Naive thymus-derived CD8-positive, alpha-beta T cell (primary cell): ENCODE measurements at regions not wholly inside any gene's neighbourhood (a gene's known extent, or its start where the extent isn't known, plus 50 kb on each side); places are given as distances from the start of the nearest gene placed in this dataset.

Experiments
- ATAC-seq, 2 donors: fragments of 150-1000 bp; cut with Tn5 transposase in 1 of 2; sonication (Bioruptor Pico), chemical (Tn5 transposase) in 1 of 2; 1 replicate in 1 of 2; 2 replicates in 1 of 2; pipeline ENCODE4 v1.10.0; 2021; ENCODE audit warnings: mild to moderate bottlenecking in 2 of 2, moderate library complexity in 2 of 2
- POLR2A ChIA-PET: fragments of 350-600 bp; sonication (Branson Sonifier 250); formaldehyde crosslinking; loops from one replicate; lab custom pipeline; 2021; ENCODE audit warnings: antibody characterized with exemption; lab: Charles Lee
- DNase-seq, 10 donors: peaks; one replicate each; pipeline versions ENCODE4 v3.0.0 to v3.0.0-alpha.2; 2020 to 2022
- H3K27ac Mint-ChIP-seq, 10 donors: one replicate each; pipeline ENCODE4 v1.8.0; 2020 to 2022; ENCODE audit warnings: mild to moderate bottlenecking in 10 of 10, mixed read lengths in 10 of 10, moderate library complexity in 4 of 10, inconsistent platforms in 1 of 10
- H3K27me3 Mint-ChIP-seq, 5 donors: one replicate each; pipeline ENCODE4 v1.8.0; 2021 to 2022; ENCODE audit warnings: mixed read lengths in 5 of 5
- H3K36me3 Mint-ChIP-seq, 3 donors: one replicate each; pipeline ENCODE4 v1.8.0; 2020 to 2022; ENCODE audit warnings: mixed read lengths in 3 of 3, mild to moderate bottlenecking in 2 of 3, inconsistent platforms in 1 of 3
- H3K4me1 Mint-ChIP-seq, 4 donors: one replicate each; pipeline ENCODE4 v1.8.0; 2021 to 2022; ENCODE audit warnings: mixed read lengths in 4 of 4
- H3K4me3 Mint-ChIP-seq, 10 donors: one replicate each; pipeline ENCODE4 v1.8.0; 2020 to 2022; ENCODE audit warnings: mild to moderate bottlenecking in 10 of 10, mixed read lengths in 10 of 10, moderate library complexity in 6 of 10, inconsistent platforms in 1 of 10
- H3K9me3 Mint-ChIP-seq, 9 donors: one replicate each; pipeline ENCODE4 v1.8.0; 2020 to 2022; ENCODE audit warnings: mixed read lengths in 9 of 9, mild to moderate bottlenecking in 3 of 9, inconsistent platforms in 1 of 9, moderate library complexity in 1 of 9

- DNase-seq = no peak
- H3K27me3 Mint-ChIP-seq = peaks cover 26 to 70% (median 33%) of the 10 kb centered on the region in 5 donors
- peaks cover 0 to 7% (median 2%) of the 10 kb centered on the region in 4 donors for H3K4me1 Mint-ChIP-seq
- no peak overlapping the region for H3K4me3 Mint-ChIP-seq
- H3K27ac Mint-ChIP-seq = no peak overlapping the region
- H3K9me3 Mint-ChIP-seq = no peaks in the 10 kb centered on the region
- no peaks in the 10 kb centered on the region for H3K36me3 Mint-ChIP-seq
- ATAC-seq = no peak
- POLR2A ChIA-PET = no interaction called here
Observed at GRCh38 chr4:174118171-174118570, 165.3 kb downstream of the FBXO8 start.

GRCh38 chr4:174117445-174117844, 166.0 kb downstream of the FBXO8 start:
- POLR2A ChIA-PET = no interaction called here
- Mint-ChIP-seq H3K27ac (no peak overlapping the region), H3K27me3 (peaks cover 26 to 64% (median 32%) of the 10 kb centered on the region in 5 donors), H3K9me3 (no peaks in the 10 kb centered on the region), H3K4me3 (no peak overlapping the region), H3K4me1 (peaks cover 0 to 7% (median 2%) of the 10 kb centered on the region in 4 donors), H3K36me3 (no peaks in the 10 kb centered on the region)
- DNase-seq (no peak), ATAC-seq (no peak)

- POLR2A ChIA-PET = no interaction called here
- no peaks in the 10 kb centered on the region for H3K36me3 Mint-ChIP-seq
- DNase-seq (no peak), ATAC-seq (no peak)
- H3K4me3 Mint-ChIP-seq = no peak overlapping the region
- peaks cover 0 to 7% (median 2%) of the 10 kb centered on the region in 4 donors for H3K4me1 Mint-ChIP-seq
- no peaks in the 10 kb centered on the region for H3K9me3 Mint-ChIP-seq
- H3K27ac Mint-ChIP-seq = no peak overlapping the region
- peaks cover 21 to 65% (median 29%) of the 10 kb centered on the region in 5 donors for H3K27me3 Mint-ChIP-seq
Observed at GRCh38 chr4:174116021-174116420, 167.4 kb downstream of the FBXO8 start.

GRCh38 chr4:174111422-174111821, 172.0 kb downstream of the FBXO8 start:
- no peak overlapping the region for H3K27ac Mint-ChIP-seq
- peaks cover 13 to 58% (median 23%) of the 10 kb centered on the region in 5 donors for H3K27me3 Mint-ChIP-seq
- no peaks in the 10 kb centered on the region for H3K9me3 Mint-ChIP-seq
- no peaks in the 10 kb centered on the region for H3K36me3 Mint-ChIP-seq
- peaks cover 0 to 5% (median 0%) of the 10 kb centered on the region in 4 donors for H3K4me1 Mint-ChIP-seq
- no peak for DNase-seq
- POLR2A ChIA-PET = no interaction called here
- H3K4me3 Mint-ChIP-seq = no peak overlapping the region
- no peak for ATAC-seq

GRCh38 chr4:174110180-174110579, 173.3 kb downstream of the FBXO8 start:
- Mint-ChIP-seq H3K27ac (no peak overlapping the region), H3K27me3 (peaks cover 13 to 63% (median 22%) of the 10 kb centered on the region in 5 donors), H3K4me3 (no peak overlapping the region), H3K4me1 (peaks cover 0 to 5% (median 0%) of the 10 kb centered on the region in 4 donors), H3K9me3 (no peaks in the 10 kb centered on the region), H3K36me3 (no peaks in the 10 kb centered on the region)
- DNase-seq = no peak
- POLR2A ChIA-PET = no interaction called here
- no peak for ATAC-seq

GRCh38 chr4:174107746-174108354, 175.6 kb downstream of the FBXO8 start:
- Mint-ChIP-seq H3K4me1 (peaks cover 0 to 5% (median 0%) of the 10 kb centered on the region in 4 donors), H3K27ac (peak overlapping the region in 1 of 10 donors; percentile 85), H3K27me3 (peaks cover 13 to 43% (median 24%) of the 10 kb centered on the region in 5 donors), H3K4me3 (no peak overlapping the region), H3K36me3 (no peaks in the 10 kb centered on the region), H3K9me3 (no peaks in the 10 kb centered on the region)
- POLR2A ChIA-PET = no interaction called here
- no peak for ATAC-seq
- no peak for DNase-seq

GRCh38 chr4:174105202-174105601, 178.3 kb downstream of the FBXO8 start:
- Mint-ChIP-seq H3K27me3 (peaks cover 13 to 34% (median 23%) of the 10 kb centered on the region in 5 donors), H3K27ac (no peak overlapping the region), H3K36me3 (no peaks in the 10 kb centered on the region), H3K9me3 (no peaks in the 10 kb centered on the region), H3K4me1 (peaks cover 0 to 5% (median 0%) of the 10 kb centered on the region in 4 donors), H3K4me3 (no peak overlapping the region)
- no peak for ATAC-seq
- POLR2A ChIA-PET = no interaction called here
- DNase-seq = no peak

GRCh38 chr4:174100910-174101309, 182.6 kb downstream of the FBXO8 start:
- no peaks in the 10 kb centered on the region for H3K36me3 Mint-ChIP-seq
- POLR2A ChIA-PET = no interaction called here
- H3K27me3 Mint-ChIP-seq = peaks cover 2 to 20% (median 8%) of the 10 kb centered on the region in 5 donors
- H3K4me3 Mint-ChIP-seq = no peak overlapping the region
- no peak overlapping the region for H3K27ac Mint-ChIP-seq
- H3K9me3 Mint-ChIP-seq = no peaks in the 10 kb centered on the region
- no peak for ATAC-seq
- DNase-seq = no peak
- no peaks in the 10 kb centered on the region for H3K4me1 Mint-ChIP-seq

GRCh38 chr4:174099712-174100111, 183.8 kb downstream of the FBXO8 start:
- Mint-ChIP-seq H3K4me1 (no peaks in the 10 kb centered on the region), H3K27me3 (peaks cover 2 to 16% (median 8%) of the 10 kb centered on the region in 5 donors), H3K4me3 (no peak overlapping the region), H3K36me3 (no peaks in the 10 kb centered on the region), H3K27ac (no peak overlapping the region), H3K9me3 (no peaks in the 10 kb centered on the region)
- POLR2A ChIA-PET = no interaction called here
- ATAC-seq (no peak), DNase-seq (no peak)

- Mint-ChIP-seq H3K9me3 (peaks cover 0 to 11% (median 3%) of the 10 kb centered on the region in 9 donors), H3K27ac (peak overlapping the region in 1 of 10 donors; percentile 18), H3K4me3 (no peak overlapping the region), H3K4me1 (no peaks in the 10 kb centered on the region), H3K27me3 (peaks cover 4 to 29% (median 9%) of the 10 kb centered on the region in 5 donors), H3K36me3 (peaks cover 0 to 7% (median 0%) of the 10 kb centered on the region in 3 donors)
- ATAC-seq (no peak), DNase-seq (no peak)
- POLR2A ChIA-PET = no interaction called here
Observed at GRCh38 chr4:174096999-174097398, 186.5 kb downstream of the FBXO8 start.

- ATAC-seq (no peak), DNase-seq (no peak)
- POLR2A ChIA-PET = no interaction called here
- Mint-ChIP-seq H3K27ac (no peak overlapping the region), H3K9me3 (peaks cover 0 to 13% (median 3%) of the 10 kb centered on the region in 9 donors), H3K27me3 (peaks cover 4 to 32% (median 9%) of the 10 kb centered on the region in 5 donors), H3K4me3 (no peak overlapping the region), H3K4me1 (no peaks in the 10 kb centered on the region), H3K36me3 (peaks cover 0 to 10% (median 0%) of the 10 kb centered on the region in 3 donors)
Observed at GRCh38 chr4:174096456-174096855, 187.0 kb downstream of the FBXO8 start.

- peaks cover 0 to 13% (median 3%) of the 10 kb centered on the region in 9 donors for H3K9me3 Mint-ChIP-seq
- H3K36me3 Mint-ChIP-seq = peaks cover 0 to 10% (median 0%) of the 10 kb centered on the region in 3 donors
- peaks cover 0 to 6% (median 1%) of the 10 kb centered on the region in 4 donors for H3K4me1 Mint-ChIP-seq
- H3K27ac Mint-ChIP-seq = no peak overlapping the region
- no peak for DNase-seq
- POLR2A ChIA-PET = no interaction called here
- ATAC-seq = no peak
- H3K27me3 Mint-ChIP-seq = peaks cover 2 to 35% (median 17%) of the 10 kb centered on the region in 5 donors
- no peak overlapping the region for H3K4me3 Mint-ChIP-seq
Observed at GRCh38 chr4:174091130-174091529, 192.3 kb downstream of the FBXO8 start.

- H3K9me3 Mint-ChIP-seq = peaks cover 0 to 13% (median 3%) of the 10 kb centered on the region in 9 donors
- ATAC-seq (no peak), DNase-seq (no peak)
- H3K36me3 Mint-ChIP-seq = peaks cover 0 to 10% (median 0%) of the 10 kb centered on the region in 3 donors
- H3K4me1 Mint-ChIP-seq = peaks cover 0 to 6% (median 1%) of the 10 kb centered on the region in 4 donors
- no peak overlapping the region for H3K4me3 Mint-ChIP-seq
- H3K27ac Mint-ChIP-seq = no peak overlapping the region
- POLR2A ChIA-PET = no interaction called here
- peaks cover 2 to 35% (median 17%) of the 10 kb centered on the region in 5 donors for H3K27me3 Mint-ChIP-seq
Observed at GRCh38 chr4:174089711-174090110, 193.8 kb downstream of the FBXO8 start.
